Mucosa of stomach (tissue), 1 donor: ENCODE measurements at regions not wholly inside any gene's neighbourhood (a gene's known extent, or its start where the extent isn't known, plus 50 kb on each side); places are given as distances from the start of the nearest gene placed in this dataset.

Experiments
- H3K27me3 ChIP-seq: one replicate; pipeline ENCODE4 v1.7.0; 2013; ENCODE audit warnings: mild to moderate bottlenecking, low read length; ENCODE audit not compliant: control insufficient read depth, insufficient read depth
- H3K36me3 ChIP-seq: one replicate; pipeline ENCODE4 v1.7.0; 2013; ENCODE audit warnings: low read length; ENCODE audit not compliant: control insufficient read depth, insufficient read depth
- H3K4me1 ChIP-seq: one replicate; pipeline ENCODE4 v1.7.0; 2013; ENCODE audit warnings: mild to moderate bottlenecking, low read length; ENCODE audit not compliant: control insufficient read depth, insufficient read depth
- H3K4me3 ChIP-seq: one replicate; pipeline ENCODE4 v1.7.0; 2013; ENCODE audit warnings: low read length
- H3K9ac ChIP-seq: one replicate; pipeline ENCODE4 v1.7.0; 2013; ENCODE audit warnings: mild to moderate bottlenecking, low read length, moderate library complexity
- H3K9me3 ChIP-seq: one replicate; pipeline ENCODE4 v1.7.0; 2013; ENCODE audit warnings: mild to moderate bottlenecking, low read length, moderate library complexity; ENCODE audit not compliant: control insufficient read depth
- donor health status: Pancreatic carcinoma.

GRCh38 chr20:56952258-56953047, 314.0 kb downstream of the BMP7 start:
- peaks cover 10% of the 10 kb centered on the region for H3K27me3 ChIP-seq
- H3K4me3 ChIP-seq, result no peak overlapping the region
- H3K36me3 ChIP-seq, result no peaks in the 10 kb centered on the region
- no peaks in the 10 kb centered on the region for H3K4me1 ChIP-seq
- no peak overlapping the region for H3K9ac ChIP-seq
- H3K9me3 ChIP-seq, result no peaks in the 10 kb centered on the region

- H3K36me3 ChIP-seq, result no peaks in the 10 kb centered on the region
- H3K9me3 ChIP-seq, result no peaks in the 10 kb centered on the region
- H3K9ac ChIP-seq, result no peak overlapping the region
- peaks cover 15% of the 10 kb centered on the region for H3K27me3 ChIP-seq
- no peak overlapping the region for H3K4me3 ChIP-seq
- H3K4me1 ChIP-seq, result no peaks in the 10 kb centered on the region
These were observed 313.3 kb downstream of the BMP7 start for GRCh38 chr20:56953048-56953586.

GRCh38 chr20:56954797-56955196, 311.6 kb downstream of the BMP7 start:
- H3K27me3 ChIP-seq, result peaks cover 18% of the 10 kb centered on the region
- H3K9me3 ChIP-seq, result no peaks in the 10 kb centered on the region
- H3K36me3 ChIP-seq, result no peaks in the 10 kb centered on the region
- no peak overlapping the region for H3K9ac ChIP-seq
- no peaks in the 10 kb centered on the region for H3K4me1 ChIP-seq
- H3K4me3 ChIP-seq, result no peak overlapping the region

- H3K4me3 ChIP-seq, result no peak overlapping the region
- no peaks in the 10 kb centered on the region for H3K36me3 ChIP-seq
- peaks cover 18% of the 10 kb centered on the region for H3K27me3 ChIP-seq
- H3K9ac ChIP-seq, result no peak overlapping the region
- no peaks in the 10 kb centered on the region for H3K9me3 ChIP-seq
- no peaks in the 10 kb centered on the region for H3K4me1 ChIP-seq
These were observed 310.8 kb downstream of the BMP7 start for GRCh38 chr20:56955680-56956079.

GRCh38 chr20:56956534-56956933, 309.9 kb downstream of the BMP7 start:
- Histone ChIP-seq H3K36me3 (no peaks in the 10 kb centered on the region), H3K4me3 (no peak overlapping the region), H3K9me3 (no peaks in the 10 kb centered on the region), H3K4me1 (no peaks in the 10 kb centered on the region), H3K27me3 (peaks cover 18% of the 10 kb centered on the region), H3K9ac (no peak overlapping the region)

GRCh38 chr20:56957737-56958553, 308.5 kb downstream of the BMP7 start:
- Histone ChIP-seq H3K36me3 (no peaks in the 10 kb centered on the region), H3K4me3 (no peak overlapping the region), H3K4me1 (no peaks in the 10 kb centered on the region), H3K27me3 (peaks cover 18% of the 10 kb centered on the region), H3K9me3 (no peaks in the 10 kb centered on the region), H3K9ac (no peak overlapping the region)

GRCh38 chr20:56964901-56965300, 301.5 kb downstream of the BMP7 start:
- Histone ChIP-seq H3K36me3 (no peaks in the 10 kb centered on the region), H3K4me1 (no peaks in the 10 kb centered on the region), H3K9ac (no peak overlapping the region), H3K27me3 (no peaks in the 10 kb centered on the region), H3K9me3 (no peaks in the 10 kb centered on the region), H3K4me3 (no peak overlapping the region)

GRCh38 chr20:56967916-56968315, 298.5 kb downstream of the BMP7 start:
- H3K4me1 ChIP-seq, result no peaks in the 10 kb centered on the region
- H3K9me3 ChIP-seq, result no peaks in the 10 kb centered on the region
- no peak overlapping the region for H3K9ac ChIP-seq
- no peak overlapping the region for H3K4me3 ChIP-seq
- no peaks in the 10 kb centered on the region for H3K36me3 ChIP-seq
- H3K27me3 ChIP-seq, result peaks cover 5% of the 10 kb centered on the region

- no peak overlapping the region for H3K9ac ChIP-seq
- no peaks in the 10 kb centered on the region for H3K4me1 ChIP-seq
- no peaks in the 10 kb centered on the region for H3K9me3 ChIP-seq
- H3K36me3 ChIP-seq, result no peaks in the 10 kb centered on the region
- H3K27me3 ChIP-seq, result peaks cover 9% of the 10 kb centered on the region
- no peak overlapping the region for H3K4me3 ChIP-seq
These were observed 297.9 kb downstream of the BMP7 start for GRCh38 chr20:56968376-56969048.

- H3K36me3 ChIP-seq, result no peaks in the 10 kb centered on the region
- peaks cover 21% of the 10 kb centered on the region for H3K27me3 ChIP-seq
- no peak overlapping the region for H3K9ac ChIP-seq
These were observed 291.8 kb downstream of the BMP7 start for GRCh38 chr20:56974499-56975250.

GRCh38 chr20:56975838-56976237, 290.6 kb downstream of the BMP7 start:
- Histone ChIP-seq H3K9me3 (no peaks in the 10 kb centered on the region), H3K9ac (no peak overlapping the region), H3K36me3 (no peaks in the 10 kb centered on the region), H3K4me1 (no peaks in the 10 kb centered on the region), H3K27me3 (peaks cover 21% of the 10 kb centered on the region), H3K4me3 (no peak overlapping the region)

More at GRCh38 chr20:56974499-56975250, 291.8 kb downstream of the BMP7 start:
- Histone ChIP-seq H3K9me3 (no peaks in the 10 kb centered on the region), H3K4me1 (no peaks in the 10 kb centered on the region), H3K4me3 (no peak overlapping the region)
